ENCODE measurements at regions not wholly inside any gene's neighbourhood (a gene's known extent, or its start where the extent isn't known, plus 50 kb on each side); places are given as distances from the start of the nearest gene placed in this dataset.

DNA sequence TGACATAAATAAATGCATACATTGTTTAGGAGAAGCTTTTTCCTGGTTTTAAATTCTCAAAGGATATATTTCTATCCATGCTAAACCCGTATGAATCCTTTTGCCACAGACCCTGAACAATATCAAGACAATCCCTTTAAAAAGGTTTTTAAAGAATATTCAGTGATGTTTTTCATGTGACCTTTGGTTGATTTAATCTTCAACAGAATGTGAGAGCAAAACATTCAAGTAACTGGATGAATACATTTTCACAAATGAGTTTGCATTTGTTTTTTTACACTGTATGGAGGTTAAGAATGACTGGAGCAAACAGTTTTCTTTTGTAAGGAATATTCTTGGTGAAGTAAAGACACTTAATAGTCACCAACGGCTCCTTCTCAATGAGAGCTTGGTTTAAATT lies 139.4 kb upstream of the CWC22 start:
- no peak overlapping the region for H3K27ac ChIP-seq
- H3K4me3 ChIP-seq (ENCODE audit: low read depth, low read length): no peak overlapping the region
- no peak for DNase-seq
- no peaks in the 10 kb centered on the region for H3K9me3 ChIP-seq (ENCODE audit: severe bottlenecking)
- no peaks in the 10 kb centered on the region for H3K36me3 ChIP-seq
- H3K27me3 ChIP-seq (ENCODE audit: insufficient read depth, low read depth, severe bottlenecking): no peaks in the 10 kb centered on the region
- TF ChIP-seq, protein P1, sequence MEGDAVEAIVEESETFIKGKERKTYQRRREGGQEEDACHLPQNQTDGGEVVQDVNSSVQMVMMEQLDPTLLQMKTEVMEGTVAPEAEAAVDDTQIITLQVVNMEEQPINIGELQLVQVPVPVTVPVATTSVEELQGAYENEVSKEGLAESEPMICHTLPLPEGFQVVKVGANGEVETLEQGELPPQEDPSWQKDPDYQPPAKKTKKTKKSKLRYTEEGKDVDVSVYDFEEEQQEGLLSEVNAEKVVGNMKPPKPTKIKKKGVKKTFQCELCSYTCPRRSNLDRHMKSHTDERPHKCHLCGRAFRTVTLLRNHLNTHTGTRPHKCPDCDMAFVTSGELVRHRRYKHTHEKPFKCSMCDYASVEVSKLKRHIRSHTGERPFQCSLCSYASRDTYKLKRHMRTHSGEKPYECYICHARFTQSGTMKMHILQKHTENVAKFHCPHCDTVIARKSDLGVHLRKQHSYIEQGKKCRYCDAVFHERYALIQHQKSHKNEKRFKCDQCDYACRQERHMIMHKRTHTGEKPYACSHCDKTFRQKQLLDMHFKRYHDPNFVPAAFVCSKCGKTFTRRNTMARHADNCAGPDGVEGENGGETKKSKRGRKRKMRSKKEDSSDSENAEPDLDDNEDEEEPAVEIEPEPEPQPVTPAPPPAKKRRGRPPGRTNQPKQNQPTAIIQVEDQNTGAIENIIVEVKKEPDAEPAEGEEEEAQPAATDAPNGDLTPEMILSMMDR (IDR thresholded peaks at IDR 0.05; ENCODE audit: low read depth, low read length): no peak

DNA sequence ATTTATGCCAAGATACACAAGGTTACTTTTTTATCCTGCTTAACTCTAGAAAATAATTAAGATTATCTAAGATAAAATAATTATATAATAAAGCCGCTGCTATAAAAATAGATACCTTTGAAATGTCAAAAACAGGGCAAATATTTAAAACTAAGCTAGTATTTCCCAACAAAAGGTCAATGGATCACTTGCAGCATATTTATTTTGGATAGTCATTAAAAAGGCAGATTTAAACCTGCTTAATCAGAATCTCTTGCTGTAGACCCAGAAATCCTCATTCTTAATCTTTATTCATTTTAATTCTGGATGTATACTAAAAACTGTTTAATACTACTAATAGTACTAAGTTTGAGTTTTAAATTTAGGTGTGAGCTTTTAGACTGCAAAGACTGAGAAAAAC lies 139.0 kb upstream of the CWC22 start:
- no peak for DNase-seq
- no peak overlapping the region for H3K4me3 ChIP-seq (ENCODE audit: low read depth, low read length)
- no peaks in the 10 kb centered on the region for H3K36me3 ChIP-seq
- H3K27ac ChIP-seq: no peak overlapping the region
- TF ChIP-seq, protein P1 (IDR thresholded peaks at IDR 0.05; ENCODE audit: low read depth, low read length): no peak
- no peaks in the 10 kb centered on the region for H3K27me3 ChIP-seq (ENCODE audit: insufficient read depth, low read depth, severe bottlenecking)
- H3K9me3 ChIP-seq (ENCODE audit: severe bottlenecking): no peaks in the 10 kb centered on the region

DNA sequence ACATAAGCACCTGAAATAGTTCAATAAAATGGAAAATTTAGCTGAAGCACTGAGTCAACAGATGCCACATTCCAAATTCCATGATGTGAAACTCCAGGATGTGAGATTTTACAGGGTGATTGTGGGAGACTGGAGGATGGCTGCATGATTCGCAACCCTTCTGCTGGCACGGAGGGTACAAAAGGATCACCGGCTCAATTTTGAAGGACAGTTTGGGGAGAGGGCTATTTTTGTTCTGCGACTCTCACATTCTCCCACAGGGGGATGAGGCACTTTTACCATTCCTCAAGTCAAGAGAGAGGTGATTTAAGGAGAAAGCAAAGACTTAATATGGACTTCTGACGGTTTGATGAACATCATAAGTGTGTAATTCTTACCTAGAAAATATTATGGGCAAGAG lies 138.1 kb upstream of the CWC22 start:
- H3K9me3 ChIP-seq (ENCODE audit: severe bottlenecking): no peaks in the 10 kb centered on the region
- H3K4me3 ChIP-seq (ENCODE audit: low read depth, low read length): no peak overlapping the region
- TF ChIP-seq, protein P1 (IDR thresholded peaks at IDR 0.05; ENCODE audit: low read depth, low read length): no peak
- H3K27me3 ChIP-seq (ENCODE audit: insufficient read depth, low read depth, severe bottlenecking): no peaks in the 10 kb centered on the region
- no peak for DNase-seq
- H3K36me3 ChIP-seq: no peaks in the 10 kb centered on the region
- H3K27ac ChIP-seq: no peak overlapping the region

DNA sequence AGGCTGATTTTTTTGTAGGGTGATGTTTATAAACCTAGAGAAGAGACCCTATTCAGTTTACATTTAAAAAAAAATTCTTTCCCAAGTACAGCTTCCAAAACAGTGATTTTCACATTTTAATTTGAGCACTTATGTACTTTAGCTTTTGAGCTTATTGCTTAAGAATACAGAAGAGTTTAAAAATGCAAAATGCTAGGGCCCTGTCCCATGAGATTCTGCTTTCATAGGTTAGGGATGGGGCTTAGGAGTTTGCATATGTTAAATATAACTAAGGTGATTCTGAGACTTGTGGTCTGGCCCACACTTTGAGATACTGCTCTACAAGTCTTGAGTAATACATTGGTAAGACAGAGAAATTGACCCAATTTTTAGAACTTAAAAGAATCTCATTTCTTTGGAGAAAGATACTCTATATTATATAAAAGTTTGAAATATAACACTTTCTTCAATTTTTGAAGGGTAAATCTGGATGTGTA lies 137.3 kb upstream of the CWC22 start:
- H3K9me3 ChIP-seq (ENCODE audit: severe bottlenecking): no peaks in the 10 kb centered on the region
- no peaks in the 10 kb centered on the region for H3K36me3 ChIP-seq
- DNase-seq: no peak
- H3K27ac ChIP-seq: no peak overlapping the region
- TF ChIP-seq, protein P1 (IDR thresholded peaks at IDR 0.05; ENCODE audit: low read depth, low read length): no peak
- no peaks in the 10 kb centered on the region for H3K27me3 ChIP-seq (ENCODE audit: insufficient read depth, low read depth, severe bottlenecking)
- H3K4me3 ChIP-seq (ENCODE audit: low read depth, low read length): no peak overlapping the region

DNA sequence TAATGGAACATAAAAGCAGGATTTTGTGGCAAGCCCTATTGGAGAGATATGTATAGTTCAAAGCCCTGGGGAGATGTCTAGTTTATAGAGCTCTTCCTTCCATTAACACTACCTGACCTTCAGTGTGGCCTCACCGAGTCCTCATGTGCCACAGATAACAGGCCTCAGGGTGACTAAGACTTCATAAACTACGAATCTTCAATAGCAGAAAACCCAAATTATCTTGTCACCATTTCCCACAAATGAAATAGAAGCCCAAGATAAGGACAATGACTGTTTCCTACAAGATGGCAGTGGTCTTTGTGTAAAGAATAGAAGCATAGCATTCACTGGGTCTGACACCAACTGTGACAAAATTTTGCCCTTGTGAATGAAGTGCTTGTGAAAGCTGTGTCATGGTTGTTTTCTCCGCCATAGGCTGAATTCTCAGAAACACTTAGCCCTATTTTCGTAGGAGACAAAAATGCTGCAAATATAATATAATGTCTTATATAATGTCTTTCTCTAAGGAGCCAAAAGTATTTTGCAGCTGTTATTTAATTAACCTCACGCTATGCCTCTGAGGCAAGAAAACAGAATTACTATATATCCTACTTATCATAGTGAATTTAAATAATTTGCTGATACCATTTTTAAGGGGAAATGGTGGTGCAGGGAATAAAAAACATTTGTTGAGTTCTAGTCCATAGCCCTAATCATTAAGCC lies 136.7 kb upstream of the CWC22 start:
- H3K27me3 ChIP-seq (ENCODE audit: insufficient read depth, low read depth, severe bottlenecking): no peaks in the 10 kb centered on the region
- TF ChIP-seq, protein P1 (IDR thresholded peaks at IDR 0.05; ENCODE audit: low read depth, low read length): no peak
- H3K27ac ChIP-seq: no peak overlapping the region
- H3K4me3 ChIP-seq (ENCODE audit: low read depth, low read length): no peak overlapping the region
- DNase-seq: no peak
- no peaks in the 10 kb centered on the region for H3K36me3 ChIP-seq
- no peaks in the 10 kb centered on the region for H3K9me3 ChIP-seq (ENCODE audit: severe bottlenecking)

DNA sequence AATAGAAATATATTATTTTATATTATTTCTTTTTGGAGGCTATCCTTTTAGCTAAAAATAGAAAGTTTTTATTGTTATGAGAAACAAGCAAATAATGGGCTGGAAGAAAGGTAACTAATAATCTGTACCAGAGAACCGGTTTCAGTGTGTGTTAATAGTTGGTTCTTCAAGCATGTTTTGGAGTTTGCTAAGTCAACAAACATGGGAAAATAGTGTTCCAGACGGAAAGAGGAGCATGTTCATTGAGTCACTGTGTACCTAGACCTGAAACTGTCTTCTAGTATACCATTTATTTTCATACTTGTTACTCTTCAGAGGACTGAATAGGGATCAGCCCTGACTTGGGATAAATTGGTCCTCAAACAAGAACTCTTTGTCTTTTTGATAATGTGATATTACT lies 134.5 kb upstream of the CWC22 start:
- Histone ChIP-seq H3K27ac (no peak overlapping the region), H3K4me3 (ENCODE audit: low read depth, low read length) (no peak overlapping the region), H3K27me3 (ENCODE audit: insufficient read depth, low read depth, severe bottlenecking) (no peaks in the 10 kb centered on the region), H3K9me3 (ENCODE audit: severe bottlenecking) (no peaks in the 10 kb centered on the region), H3K36me3 (no peaks in the 10 kb centered on the region)
- no peak for DNase-seq
- TF ChIP-seq, protein P1 (IDR thresholded peaks at IDR 0.05; ENCODE audit: low read depth, low read length): no peak

All from WERI-Rb-1 (cell line).